ENCODE measurements at regions not wholly inside any gene's neighbourhood (a gene's known extent, or its start where the extent isn't known, plus 50 kb on each side); places are given as distances from the start of the nearest gene placed in this dataset.

- in situ Hi-C loops (cut with MboI; ENCODE audit: low sequenced_read_pairs), result no loop called here
- no peaks in the 10 kb centered on the region for H3K9me3 ChIP-seq
- no peaks in the 10 kb centered on the region for H3K27me3 ChIP-seq (ENCODE audit: low read depth)
- H3K4me3 ChIP-seq, result no peak overlapping the region
- DNase-seq (ENCODE audit: low spot score in 2 of 2), result no peak
- H3K4me1 ChIP-seq, result no peaks in the 10 kb centered on the region
- no peaks in the 10 kb centered on the region for H3K36me3 ChIP-seq (replicated peaks)
Measured at GRCh38 chr1:83813576-83813975, 185.4 kb downstream of the TTLL7 start.

DNA sequence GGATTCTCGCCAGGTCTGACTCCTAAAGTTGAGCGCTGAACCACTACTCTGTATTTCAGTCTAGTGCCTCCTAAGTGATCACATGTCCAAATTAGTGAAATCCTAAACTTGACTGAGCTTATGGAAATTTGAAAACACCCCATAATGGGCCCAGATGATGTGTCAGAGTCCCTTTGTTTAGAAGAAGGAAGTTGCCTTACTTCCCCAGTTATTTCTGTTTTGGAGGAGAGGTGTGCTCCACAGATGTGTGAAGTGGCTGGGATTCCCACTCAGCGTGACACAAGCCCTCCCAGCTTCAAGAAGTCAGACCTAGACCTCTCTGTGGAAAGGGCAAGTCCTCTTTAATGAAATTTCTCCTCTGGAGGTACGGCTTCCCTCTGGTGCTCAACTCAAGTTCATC lies 188.8 kb downstream of the TTLL7 start:
- Histone ChIP-seq H3K9me3 (no peaks in the 10 kb centered on the region), H3K27me3 (ENCODE audit: low read depth) (no peaks in the 10 kb centered on the region), H3K4me1 (peaks cover 23% of the 10 kb centered on the region), H3K36me3 (replicated peaks) (no peaks in the 10 kb centered on the region), H3K4me3 (no peak overlapping the region)
- in situ Hi-C loops (cut with MboI; ENCODE audit: low sequenced_read_pairs), result no loop called here
- DNase-seq (ENCODE audit: low spot score in 2 of 2), result no peak

DNA sequence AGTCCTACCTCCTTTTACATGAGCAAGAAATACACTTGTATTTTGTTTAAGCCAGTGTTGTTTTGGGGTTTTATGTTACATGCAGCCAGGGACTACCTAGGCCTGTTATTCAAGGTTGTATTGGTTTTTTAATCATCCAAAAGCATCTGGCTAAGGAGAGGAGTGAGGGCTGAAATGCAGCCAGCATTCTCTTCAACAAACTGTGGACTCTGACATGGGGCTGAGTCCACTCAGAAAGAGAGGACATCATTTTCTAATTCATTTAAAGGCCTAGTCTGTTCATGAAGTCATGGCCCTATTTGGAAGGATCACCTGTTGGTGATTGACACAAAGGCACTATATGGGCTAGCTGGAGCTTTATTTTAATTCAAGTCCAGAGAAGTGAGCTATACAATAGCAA lies 190.4 kb downstream of the TTLL7 start:
- in situ Hi-C loops (cut with MboI; ENCODE audit: low sequenced_read_pairs), result no loop called here
- H3K4me1 ChIP-seq, result peaks cover 27% of the 10 kb centered on the region

GRCh38 chr1:83807821-83808220 lies 191.1 kb downstream of the TTLL7 start:
- H3K36me3 ChIP-seq (replicated peaks), result no peaks in the 10 kb centered on the region
- H3K9me3 ChIP-seq, result no peaks in the 10 kb centered on the region
- H3K4me1 ChIP-seq, result peaks cover 27% of the 10 kb centered on the region
- H3K27me3 ChIP-seq (ENCODE audit: low read depth), result no peaks in the 10 kb centered on the region
- in situ Hi-C loops (cut with MboI; ENCODE audit: low sequenced_read_pairs), result no loop called here
- H3K4me3 ChIP-seq, result no peak overlapping the region
- DNase-seq (ENCODE audit: low spot score in 2 of 2), result no peak

More for the DNA sequence above, 190.4 kb downstream of the TTLL7 start:
- H3K4me3 ChIP-seq, result no peak overlapping the region
- H3K36me3 ChIP-seq (replicated peaks), result no peaks in the 10 kb centered on the region
- no peaks in the 10 kb centered on the region for H3K9me3 ChIP-seq
- no peaks in the 10 kb centered on the region for H3K27me3 ChIP-seq (ENCODE audit: low read depth)
- no peak for DNase-seq (ENCODE audit: low spot score in 2 of 2)

- Histone ChIP-seq H3K4me1 (peaks cover 31% of the 10 kb centered on the region), H3K27me3 (ENCODE audit: low read depth) (no peaks in the 10 kb centered on the region), H3K4me3 (no peak overlapping the region), H3K36me3 (replicated peaks) (no peaks in the 10 kb centered on the region), H3K9me3 (no peaks in the 10 kb centered on the region)
- in situ Hi-C loops (cut with MboI; ENCODE audit: low sequenced_read_pairs), result no loop called here
- DNase-seq (ENCODE audit: low spot score in 2 of 2), result no peak
Measured at GRCh38 chr1:83807231-83807630, 191.7 kb downstream of the TTLL7 start.

DNA sequence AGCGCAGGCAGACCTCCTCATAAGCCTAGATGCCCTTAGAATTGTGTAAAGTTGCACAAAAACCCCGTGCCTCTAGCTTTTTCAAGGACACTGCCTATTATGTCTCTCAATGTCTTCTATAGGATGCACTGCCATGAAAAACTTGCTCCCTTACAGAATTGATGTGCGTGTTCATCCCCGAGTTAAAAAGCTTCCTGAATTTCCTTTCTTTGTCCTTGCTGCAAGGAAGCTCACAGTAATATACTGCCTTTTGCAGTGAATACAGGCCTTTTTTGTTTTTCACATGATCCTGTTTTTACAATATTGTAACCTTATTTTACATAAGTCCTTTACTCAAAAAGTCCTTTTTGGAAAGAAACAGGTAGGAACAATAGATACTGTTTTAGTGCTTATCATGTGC lies 193.0 kb downstream of the TTLL7 start:
- Histone ChIP-seq H3K4me3 (no peak overlapping the region), H3K9me3 (no peaks in the 10 kb centered on the region), H3K36me3 (replicated peaks) (no peaks in the 10 kb centered on the region), H3K4me1 (peaks cover 37% of the 10 kb centered on the region), H3K27me3 (ENCODE audit: low read depth) (no peaks in the 10 kb centered on the region)
- in situ Hi-C loops (cut with MboI; ENCODE audit: low sequenced_read_pairs), result no loop called here
- DNase-seq (ENCODE audit: low spot score in 2 of 2), result peak; percentile 43 to 93

- no peak for DNase-seq (ENCODE audit: low spot score in 2 of 2)
- in situ Hi-C loops (cut with MboI; ENCODE audit: low sequenced_read_pairs), result no loop called here
- no peaks in the 10 kb centered on the region for H3K27me3 ChIP-seq (ENCODE audit: low read depth)
- H3K9me3 ChIP-seq, result no peaks in the 10 kb centered on the region
- H3K4me1 ChIP-seq, result peaks cover 38% of the 10 kb centered on the region
- no peaks in the 10 kb centered on the region for H3K36me3 ChIP-seq (replicated peaks)
- no peak overlapping the region for H3K4me3 ChIP-seq
Measured at GRCh38 chr1:83802460-83803152, 196.3 kb downstream of the TTLL7 start.

GRCh38 chr1:83802023-83802422 lies 196.9 kb downstream of the TTLL7 start:
- no peak for DNase-seq (ENCODE audit: low spot score in 2 of 2)
- H3K9me3 ChIP-seq, result no peaks in the 10 kb centered on the region
- H3K4me1 ChIP-seq, result peaks cover 32% of the 10 kb centered on the region
- in situ Hi-C loops (cut with MboI; ENCODE audit: low sequenced_read_pairs), result no loop called here
- no peaks in the 10 kb centered on the region for H3K27me3 ChIP-seq (ENCODE audit: low read depth)
- H3K36me3 ChIP-seq (replicated peaks), result no peaks in the 10 kb centered on the region
- H3K4me3 ChIP-seq, result no peak overlapping the region

GRCh38 chr1:83800066-83800465 lies 198.9 kb downstream of the TTLL7 start:
- in situ Hi-C loops (cut with MboI; ENCODE audit: low sequenced_read_pairs), result no loop called here

GRCh38 chr1:83799594-83799993 lies 199.3 kb downstream of the TTLL7 start:
- in situ Hi-C loops (cut with MboI; ENCODE audit: low sequenced_read_pairs), result no loop called here
- Histone ChIP-seq H3K9me3 (no peaks in the 10 kb centered on the region), H3K27me3 (ENCODE audit: low read depth) (no peaks in the 10 kb centered on the region), H3K36me3 (replicated peaks) (no peaks in the 10 kb centered on the region), H3K4me3 (no peak overlapping the region), H3K4me1 (peaks cover 13% of the 10 kb centered on the region)
- DNase-seq (ENCODE audit: low spot score in 2 of 2), result no peak

More at GRCh38 chr1:83800066-83800465, 198.9 kb downstream of the TTLL7 start:
- Histone ChIP-seq H3K27me3 (ENCODE audit: low read depth) (no peaks in the 10 kb centered on the region), H3K4me3 (no peak overlapping the region), H3K9me3 (no peaks in the 10 kb centered on the region), H3K36me3 (replicated peaks) (no peaks in the 10 kb centered on the region), H3K4me1 (peaks cover 16% of the 10 kb centered on the region)
- DNase-seq (ENCODE audit: low spot score in 2 of 2), result no peak

DNA sequence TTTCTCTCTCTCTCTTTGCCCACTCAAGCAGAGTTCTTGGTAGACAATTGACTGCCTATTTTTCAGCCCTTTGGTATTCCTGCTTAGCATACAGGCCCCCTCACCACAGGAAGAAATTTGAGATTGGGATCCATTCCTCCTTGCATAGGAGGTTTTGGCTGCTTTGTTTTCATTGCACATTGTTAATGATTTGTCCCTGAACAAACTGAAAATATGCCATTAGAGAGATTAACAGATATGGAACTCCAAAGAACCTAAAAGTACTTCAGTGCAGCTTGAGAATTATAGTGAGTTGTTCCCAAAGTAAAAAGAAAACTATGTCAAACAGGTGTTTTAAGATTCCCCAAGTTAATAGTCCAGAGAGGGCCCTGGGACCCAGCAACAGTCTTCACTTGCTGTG lies 200.0 kb downstream of the TTLL7 start:
- no peak for DNase-seq (ENCODE audit: low spot score in 2 of 2)
- Histone ChIP-seq H3K4me3 (no peak overlapping the region), H3K4me1 (peaks cover 13% of the 10 kb centered on the region), H3K36me3 (replicated peaks) (no peaks in the 10 kb centered on the region), H3K27me3 (ENCODE audit: low read depth) (0 out of 2 replicates have a peak, but pooled peaks cover 1% of the 10 kb centered on the region), H3K9me3 (no peaks in the 10 kb centered on the region)
- in situ Hi-C loops (cut with MboI; ENCODE audit: low sequenced_read_pairs), result no loop called here

DNA sequence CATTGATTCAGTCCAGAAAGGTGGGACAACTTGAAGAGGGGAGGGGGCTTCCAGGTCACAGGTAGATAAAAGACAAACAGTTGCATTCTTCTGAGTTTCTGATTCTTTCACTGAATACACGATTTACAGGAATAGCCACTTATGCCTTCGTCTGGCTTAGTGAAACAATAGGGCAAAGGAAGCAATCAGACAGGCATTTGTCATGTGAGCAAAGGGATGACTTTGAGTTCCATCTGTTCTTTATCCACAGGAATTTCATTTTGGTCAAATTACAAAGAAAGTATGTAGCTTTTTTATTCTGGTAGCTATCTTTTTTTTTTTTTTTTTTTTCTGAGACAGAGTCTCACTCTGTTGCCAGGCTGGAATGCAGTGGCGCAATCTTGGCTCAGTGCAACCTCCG lies 202.5 kb downstream of the TTLL7 start:
- H3K4me1 ChIP-seq, result peaks cover 3% of the 10 kb centered on the region; the same call in 1 of the 2 replicates

DNA sequence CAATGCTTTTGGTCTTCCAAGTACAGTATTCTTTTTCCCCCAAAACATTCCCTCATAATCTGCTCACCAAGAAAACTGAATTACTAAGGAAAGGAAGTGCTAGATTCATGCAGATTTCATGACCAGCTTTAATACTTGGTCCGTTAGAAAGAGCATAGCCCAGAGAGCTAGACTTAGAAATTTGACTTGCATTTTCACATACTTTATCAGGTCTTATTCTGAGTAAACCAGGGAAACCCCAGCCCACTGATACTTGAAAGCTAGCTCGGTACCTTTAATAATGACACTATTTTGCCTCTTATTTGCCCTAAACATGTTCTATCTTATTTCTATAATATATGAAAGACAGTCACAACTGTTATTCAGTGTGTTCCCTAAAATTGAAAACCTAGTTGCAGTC lies 204.5 kb downstream of the TTLL7 start:
- no peaks in the 10 kb centered on the region for H3K9me3 ChIP-seq
- no peak overlapping the region for H3K4me3 ChIP-seq
- in situ Hi-C loops (cut with MboI; ENCODE audit: low sequenced_read_pairs), result no loop called here
- peak in 1 of 2 experiments; percentile 2 for DNase-seq (ENCODE audit: low spot score in 2 of 2)
- H3K4me1 ChIP-seq, result no peaks in the 10 kb centered on the region
- H3K36me3 ChIP-seq (replicated peaks), result no peaks in the 10 kb centered on the region
- 0 out of 2 replicates have a peak, but pooled peaks cover 2% of the 10 kb centered on the region for H3K27me3 ChIP-seq (ENCODE audit: low read depth)

More for the DNA sequence above, 202.5 kb downstream of the TTLL7 start:
- H3K27me3 ChIP-seq (ENCODE audit: low read depth), result 0 out of 2 replicates have a peak, but pooled peaks cover 2% of the 10 kb centered on the region
- no peak overlapping the region for H3K4me3 ChIP-seq
- H3K36me3 ChIP-seq (replicated peaks), result no peaks in the 10 kb centered on the region
- in situ Hi-C loops (cut with MboI; ENCODE audit: low sequenced_read_pairs), result no loop called here
- H3K9me3 ChIP-seq, result no peaks in the 10 kb centered on the region
- DNase-seq (ENCODE audit: low spot score in 2 of 2), result no peak

DNA sequence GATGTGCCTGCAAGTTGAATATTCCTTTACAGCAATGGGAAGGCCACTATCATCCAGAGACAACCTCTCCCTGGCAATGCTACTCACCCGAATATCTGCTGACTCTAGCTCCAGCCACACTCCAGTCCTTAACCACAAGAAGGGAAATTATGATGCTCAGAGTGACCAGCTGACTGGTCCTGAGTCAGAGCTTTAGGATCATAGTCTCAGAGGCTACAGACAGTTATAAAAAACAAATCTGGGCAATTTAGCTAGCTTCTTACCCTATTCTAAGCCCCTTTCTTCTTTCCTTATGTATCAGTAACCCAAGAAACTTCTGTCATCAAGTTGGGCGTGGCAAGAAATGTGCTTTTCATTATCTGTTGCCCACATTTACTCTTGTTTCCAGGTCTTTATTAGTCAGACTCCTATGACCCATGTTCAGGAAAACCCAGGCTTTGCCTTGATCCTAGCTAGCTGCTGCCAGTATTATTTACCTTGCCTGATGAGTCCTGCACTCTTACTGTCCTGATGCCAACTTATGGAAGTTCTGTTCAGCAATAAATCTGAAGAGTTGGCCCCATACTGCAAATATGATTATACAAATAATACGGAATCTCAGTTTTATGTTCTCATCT lies 207.0 kb downstream of the TTLL7 start:
- in situ Hi-C loops (cut with MboI; ENCODE audit: low sequenced_read_pairs), result no loop called here
- peak in 1 of 2 experiments; percentile 1 for DNase-seq (ENCODE audit: low spot score in 2 of 2)

More for the DNA sequence above, 207.0 kb downstream of the TTLL7 start:
- Histone ChIP-seq H3K4me3 (no peak overlapping the region), H3K4me1 (peaks cover 9% of the 10 kb centered on the region), H3K9me3 (no peaks in the 10 kb centered on the region), H3K27me3 (ENCODE audit: low read depth) (0 out of 2 replicates have a peak, but pooled peaks cover 2% of the 10 kb centered on the region), H3K36me3 (replicated peaks) (no peaks in the 10 kb centered on the region)
